GM03348 (cell line): ENCODE measurements at regions not wholly inside any gene's neighbourhood (a gene's known extent, or its start where the extent isn't known, plus 50 kb on each side); places are given as distances from the start of the nearest gene placed in this dataset.
"Not testable (repeated sequence)": the region's sequence is repeated elsewhere in the genome, so short reads cannot be mapped to it uniquely, and the experiment has no call there.

Experiments
- DNase-seq: peaks from one replicate; pipeline ENCODE4 v3.0.0; 2012; ENCODE audit warnings: low spot score

GRCh38 chr10:46802010-46802409 is 109.2 kb upstream of the PTPN20 start:
- not testable (repeated sequence) for DNase-seq

DNA sequence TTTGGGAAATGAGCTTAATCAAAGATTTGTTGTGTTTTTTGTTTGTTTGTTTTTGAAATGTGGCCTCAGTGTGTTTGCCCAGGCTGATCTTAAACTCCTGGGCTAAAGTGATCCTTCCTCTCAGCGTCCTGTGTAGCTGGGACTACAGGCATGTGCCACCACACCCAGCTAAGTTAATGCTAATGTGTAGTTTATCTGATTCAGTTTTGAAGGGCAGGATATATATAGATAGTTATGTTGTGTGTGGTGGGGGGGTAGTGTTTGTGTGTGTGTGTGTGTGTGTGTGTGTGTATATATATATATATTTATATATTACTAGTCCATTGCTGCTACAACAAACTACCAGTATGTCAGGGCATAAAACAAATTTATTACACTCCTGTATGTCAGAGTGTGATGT is 108.1 kb upstream of the PTPN20 start:
- DNase-seq: not testable (repeated sequence)

GRCh38 chr10:46810222-46810621 is 101.0 kb upstream of the PTPN20 start:
- not testable (repeated sequence) for DNase-seq

DNA sequence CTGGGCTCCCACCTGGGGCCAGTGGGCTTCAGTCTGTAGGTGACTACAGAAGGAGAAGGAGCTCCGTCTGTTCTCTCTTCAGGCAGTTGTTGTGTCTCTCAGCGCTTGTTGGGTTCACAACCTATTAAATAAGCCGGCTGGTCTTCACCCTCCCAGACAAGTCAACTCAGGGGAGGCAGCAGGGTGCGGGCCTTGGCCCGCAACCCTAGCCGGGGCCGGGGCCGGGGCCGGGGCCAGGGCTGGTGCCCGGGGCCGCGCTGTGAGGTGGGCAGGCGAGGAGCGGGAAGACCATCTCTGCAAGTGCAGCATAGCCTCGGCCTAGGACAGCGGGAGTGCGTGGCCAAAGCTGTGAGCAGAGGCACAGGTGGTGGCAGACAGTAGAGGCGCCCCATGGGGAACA is 95.1 kb upstream of the PTPN20 start:
- not testable (repeated sequence) for DNase-seq

DNA sequence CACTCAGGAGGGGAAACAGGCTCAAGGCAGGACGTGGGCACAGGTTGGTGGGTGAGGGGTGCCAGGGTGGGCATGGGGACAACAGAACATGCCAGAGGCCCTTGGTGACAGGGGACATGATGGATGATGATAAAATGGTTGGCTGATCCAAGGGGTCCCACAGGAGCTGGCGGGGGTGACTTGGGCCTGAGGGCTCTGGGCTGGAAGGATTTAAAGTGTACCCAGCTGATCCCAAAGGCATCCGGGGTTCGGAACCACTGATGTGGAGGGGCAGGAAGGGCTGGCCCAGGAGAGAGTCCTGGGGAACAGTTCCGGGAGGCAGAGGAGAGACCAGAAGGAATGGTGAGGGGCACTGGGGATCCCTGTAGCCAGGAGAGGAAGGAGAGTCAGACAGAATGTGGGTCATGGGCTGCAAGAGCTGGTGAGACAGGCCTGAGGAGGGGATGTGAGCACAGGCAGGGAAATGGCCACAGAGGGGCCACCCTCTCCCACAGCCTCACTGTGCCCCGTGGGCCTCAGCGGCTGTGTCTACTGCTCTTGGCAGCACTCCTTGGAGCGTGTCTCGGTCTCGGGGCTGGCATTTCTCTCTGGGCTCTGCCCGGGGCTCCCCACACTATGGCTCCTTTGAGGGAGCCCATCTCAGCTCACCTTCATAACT is 70.7 kb upstream of the PTPN20 start:
- not testable (repeated sequence) for DNase-seq

- not testable (repeated sequence) for DNase-seq
Observed at GRCh38 chr10:46841051-46841593, 70.1 kb upstream of the PTPN20 start.

GRCh38 chr10:46845194-46845593 is 66.0 kb upstream of the PTPN20 start:
- not testable (repeated sequence) for DNase-seq

- DNase-seq: not testable (repeated sequence)
Observed at GRCh38 chr10:46845640-46846039, 65.6 kb upstream of the PTPN20 start.

DNA sequence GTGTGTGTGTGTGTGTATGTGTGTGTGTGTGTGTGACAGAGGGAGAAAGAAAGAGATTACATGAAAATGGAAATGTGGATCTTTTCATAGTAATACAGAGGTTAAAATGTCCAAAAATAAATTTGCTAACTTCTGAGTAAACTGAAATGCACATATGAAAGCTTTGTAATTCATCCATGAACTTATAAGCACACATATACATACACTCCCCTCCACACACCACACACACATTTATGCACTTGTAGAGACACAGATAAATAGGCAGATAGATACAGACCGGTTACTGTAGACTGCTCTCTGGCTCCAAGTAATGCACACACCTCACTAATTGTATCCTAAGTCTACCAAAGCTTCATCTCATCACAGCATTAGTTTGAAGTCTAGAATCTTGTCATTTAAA is 50.5 kb upstream of the PTPN20 start:
- not testable (repeated sequence) for DNase-seq
